Hepatocyte (in vitro differentiated cells): ENCODE measurements at regions not wholly inside any gene's neighbourhood (a gene's known extent, or its start where the extent isn't known, plus 50 kb on each side); places are given as distances from the start of the nearest gene placed in this dataset.

Experiments used
- CTCF ChIP-seq: fragments of 200-600 bp; sonication (generic); IDR thresholded peaks from 2 replicates; pipeline ENCODE4 v1.5.1; 2016; ENCODE audit warnings: antibody characterized with exemption, mild to moderate bottlenecking; ENCODE audit not compliant: poor library complexity
- EZH2 ChIP-seq: fragments of 200-600 bp; sonication (generic); IDR thresholded peaks from 2 replicates; pipeline ENCODE4 v1.6.1; 2016; ENCODE audit warnings: antibody characterized with exemption, mild to moderate bottlenecking, borderline replicate concordance
- EZH2phosphoT487 ChIP-seq: fragments of 200-600 bp; sonication (generic); IDR thresholded peaks from one replicate; pipeline ENCODE4 v1.6.1; 2018; ENCODE audit warnings: antibody characterized with exemption, mild to moderate bottlenecking, low read depth, moderate library complexity; ENCODE audit not compliant: unreplicated experiment, severe bottlenecking

GRCh38 chr2:77831898-77832297 lies 309.7 kb upstream of the LRRTM4 start:
- TF ChIP-seq CTCF (no peak), EZH2 (no peak), EZH2phosphoT487 (no peak)
